AG09319 (cell line): ENCODE measurements at regions not wholly inside any gene's neighbourhood (a gene's known extent, or its start where the extent isn't known, plus 50 kb on each side); places are given as distances from the start of the nearest gene placed in this dataset.

ENCODE experiments used
- DNase-seq: peaks from one replicate; pipeline ENCODE4 v3.0.0-alpha.2; 2010; ENCODE audit warnings: low read depth; ENCODE audit errors: extremely low read depth
- CTCF ChIP-seq: IDR thresholded peaks from 2 replicates; pipeline ENCODE4 v1.5.1; 2011; ENCODE audit warnings: low read depth, mild to moderate bottlenecking, inconsistent platforms, low read length, moderate library complexity

- no peak for TF ChIP-seq CTCF
- no peak for DNase-seq
These were observed 56.0 kb upstream of the MYO16 start for GRCh38 chr13:108573455-108573854.

- TF ChIP-seq CTCF, result no peak
- DNase-seq, result no peak
These were observed 54.6 kb upstream of the MYO16 start for GRCh38 chr13:108574856-108575255.

- no peak for DNase-seq
- no peak for TF ChIP-seq CTCF
These were observed 54.0 kb upstream of the MYO16 start for GRCh38 chr13:108575430-108575829.
